LNCAP (cell line): ENCODE measurements at regions not wholly inside any gene's neighbourhood (a gene's known extent, or its start where the extent isn't known, plus 50 kb on each side); places are given as distances from the start of the nearest gene placed in this dataset.

Experiments used
- CTCF ChIP-seq: fragments of 450-650 bp; IDR thresholded peaks from 2 replicates; pipeline ENCODE4 v1.5.1; 2017; ENCODE audit warnings: mild to moderate bottlenecking

- no peak for TF ChIP-seq CTCF
Observed at GRCh38 chr12:88437226-88437625, 143.0 kb downstream of the KITLG start.
